NT2/D1 (cell line): ENCODE measurements at regions not wholly inside any gene's neighbourhood (a gene's known extent, or its start where the extent isn't known, plus 50 kb on each side); places are given as distances from the start of the nearest gene placed in this dataset.

Experiments used
- SUZ12 ChIP-seq: IDR thresholded peaks from 2 replicates; pipeline ENCODE4 v1.6.1; 2011; ENCODE audit not compliant: insufficient read length, insufficient read depth; ENCODE audit errors: extremely low read depth
- YY1 ChIP-seq: IDR thresholded peaks from 2 replicates; pipeline ENCODE4 v1.6.1; 2011; ENCODE audit not compliant: insufficient read length, insufficient read depth
- ZNF274 ChIP-seq: IDR thresholded peaks from 2 replicates; pipeline ENCODE4 v1.6.1; 2011; ENCODE audit warnings: mild to moderate bottlenecking, low read depth, low read length

GRCh38 chr3:153042088-153042487, 119.9 kb upstream of the RAP2B start:
- TF ChIP-seq YY1 (no peak), SUZ12 (no peak), ZNF274 (no peak)
